SU-DHL-6 (cell line): ENCODE measurements at regions not wholly inside any gene's neighbourhood (a gene's known extent, or its start where the extent isn't known, plus 50 kb on each side); places are given as distances from the start of the nearest gene placed in this dataset.

ENCODE experiments used
- CTCF ChIP-seq: fragments of 200-600 bp; sonication (generic); IDR thresholded peaks from one replicate; pipeline ENCODE4 v1.5.1; 2017; ENCODE audit warnings: antibody characterized with exemption, mild to moderate bottlenecking, low read length, moderate library complexity; ENCODE audit not compliant: insufficient read depth, poor library complexity, severe bottlenecking
- EZH2phosphoT487 ChIP-seq: fragments of 200-600 bp; sonication (generic), shearing (Covaris generic); conservative IDR thresholded peaks from 2 replicates; pipeline ENCODE4 v1.6.1; 2018; ENCODE audit warnings: mild to moderate bottlenecking, antibody characterized with exemption, low read length, moderate library complexity, mixed read lengths

GRCh38 chr7:54394834-54395233 lies 147.3 kb upstream of the VSTM2A start:
- TF ChIP-seq CTCF (no peak), EZH2phosphoT487 (no peak)
